Natural killer cell (primary cell): ENCODE measurements at regions not wholly inside any gene's neighbourhood (a gene's known extent, or its start where the extent isn't known, plus 50 kb on each side); places are given as distances from the start of the nearest gene placed in this dataset.
A peak's percentile ranks its signal among the peaks of the same experiment; 100 is the strongest.

Experiments
- ATAC-seq, 3 donors: fragments of 150-1000 bp in 2 of 3; fragments of 200-7000 bp in 1 of 3; cut with Tn5 transposase; 1 replicate in 1 of 3; 2 replicates in 2 of 3; pipeline ENCODE4 v1.10.0; 2021; ENCODE audit warnings: mild to moderate bottlenecking in 2 of 3, moderate library complexity in 2 of 3
- DNase-seq, 2 donors: peaks; one replicate each; pipeline versions ENCODE4 v3.0.0 to v3.0.0-alpha.2; 2013 to 2021; ENCODE audit warnings: mixed read lengths in 1 of 2
- H3K27ac ChIP-seq: one replicate; pipeline ENCODE4 v1.5.1; 2013; ENCODE audit warnings: mild to moderate bottlenecking, low read length
- H3K27me3 ChIP-seq: one replicate; pipeline ENCODE4 v1.6.1; 2013; ENCODE audit warnings: low read length; ENCODE audit not compliant: control insufficient read depth, insufficient read depth
- H3K36me3 ChIP-seq: one replicate; pipeline ENCODE4 v1.6.1; 2013; ENCODE audit warnings: low read length; ENCODE audit not compliant: control insufficient read depth, insufficient read depth
- H3K4me1 ChIP-seq: one replicate; pipeline ENCODE4 v1.6.1; 2013; ENCODE audit warnings: low read length; ENCODE audit not compliant: control insufficient read depth, insufficient read depth
- H3K4me3 ChIP-seq: one replicate; pipeline ENCODE4 v1.5.1; 2013; ENCODE audit warnings: low read length
- H3K9me3 ChIP-seq: one replicate; pipeline ENCODE4 v1.6.1; 2013; ENCODE audit warnings: low read length; ENCODE audit not compliant: control insufficient read depth, insufficient read depth
- H3K27ac Mint-ChIP-seq, 2 donors: one replicate each; pipeline ENCODE4 v1.8.0; 2022; ENCODE audit warnings: mild to moderate bottlenecking in 2 of 2, mixed read lengths in 2 of 2, moderate library complexity in 1 of 2
- H3K27me3 Mint-ChIP-seq, 2 donors: one replicate each; pipeline ENCODE4 v1.8.0; 2022; ENCODE audit warnings: low read depth in 2 of 2, mixed read lengths in 2 of 2
- H3K36me3 Mint-ChIP-seq: one replicate; pipeline ENCODE4 v1.8.0; 2022; ENCODE audit warnings: mixed read lengths
- H3K4me1 Mint-ChIP-seq, 2 donors: one replicate each; pipeline ENCODE4 v1.8.0; 2022; ENCODE audit warnings: mixed read lengths in 2 of 2
- H3K4me3 Mint-ChIP-seq: one replicate; pipeline ENCODE4 v1.8.0; 2022; ENCODE audit warnings: mild to moderate bottlenecking, moderate library complexity, mixed read lengths
- H3K9me3 Mint-ChIP-seq, 2 donors: one replicate each; pipeline ENCODE4 v1.8.0; 2022; ENCODE audit warnings: mixed read lengths in 2 of 2
- CTCF ChIP-seq: fragments of 200-600 bp; IDR thresholded peaks from one replicate; pipeline ENCODE4 v1.8.0; 2022; ENCODE audit warnings: antibody characterized with exemption
- WGBS: methylation state at CpG from one replicate; pipeline ENCODE4 v1.1.7; 2013; ENCODE audit warnings: missing lambda C conversion rate; ENCODE audit not compliant: insufficient coverage; 5-methylcytosine and 5-hydroxymethylcytosine counted together
- intact Hi-C: fragments of 100-400 bp; cut with micrococcal nuclease; formaldehyde crosslinking; loops from one replicate; pipeline ENCODE4 v1.14.2; 2022

- H3K27ac ChIP-seq, result no peak overlapping the region
- H3K9me3 ChIP-seq, result no peaks in the 10 kb centered on the region
- 87% methylated on average over 11 of the region's 11 CpGs for WGBS
- H3K27me3 ChIP-seq, result no peaks in the 10 kb centered on the region
- H3K4me1 Mint-ChIP-seq, result peaks cover 0 to 5% of the 10 kb centered on the region in 2 donors
- H3K27me3 Mint-ChIP-seq, result peaks cover 0 to 9% of the 10 kb centered on the region in 2 donors
- H3K4me1 ChIP-seq, result no peaks in the 10 kb centered on the region
- H3K9me3 Mint-ChIP-seq, result no peaks in the 10 kb centered on the region
- intact Hi-C loops, result no loop called here
- H3K36me3 ChIP-seq, result no peaks in the 10 kb centered on the region
- ATAC-seq (no peak), DNase-seq (no peak)
- no peak overlapping the region for H3K4me3 ChIP-seq
- H3K36me3 Mint-ChIP-seq, result no peaks in the 10 kb centered on the region
- H3K4me3 Mint-ChIP-seq, result no peak overlapping the region
- no peak for TF ChIP-seq CTCF
- H3K27ac Mint-ChIP-seq, result no peak overlapping the region
Measured at GRCh38 chr6:43858161-43859153, 88.4 kb downstream of the VEGFA start.

- H3K36me3 ChIP-seq, result no peaks in the 10 kb centered on the region
- no peak for ATAC-seq
- intact Hi-C loops, result no loop called here
- peaks cover 0 to 5% of the 10 kb centered on the region in 2 donors for H3K4me1 Mint-ChIP-seq
- no peak for TF ChIP-seq CTCF
- H3K9me3 ChIP-seq, result no peaks in the 10 kb centered on the region
- no peaks in the 10 kb centered on the region for H3K9me3 Mint-ChIP-seq
- H3K36me3 Mint-ChIP-seq, result no peaks in the 10 kb centered on the region
- H3K27me3 Mint-ChIP-seq, result no peaks in the 10 kb centered on the region
- no peak overlapping the region for H3K4me3 ChIP-seq
- no peaks in the 10 kb centered on the region for H3K27me3 ChIP-seq
- no peak overlapping the region for H3K4me3 Mint-ChIP-seq
- no peak overlapping the region for H3K27ac ChIP-seq
- DNase-seq, result no peak
- WGBS, result 90% methylated on average over 5 of the region's 6 CpGs
- H3K4me1 ChIP-seq, result no peaks in the 10 kb centered on the region
- no peak overlapping the region for H3K27ac Mint-ChIP-seq
Measured at GRCh38 chr6:43856005-43856765, 86.2 kb downstream of the VEGFA start.

GRCh38 chr6:43855247-43855646, 85.2 kb downstream of the VEGFA start:
- H3K4me1 Mint-ChIP-seq, result peaks cover 0 to 5% of the 10 kb centered on the region in 2 donors
- H3K4me1 ChIP-seq, result no peaks in the 10 kb centered on the region
- ATAC-seq, result peak in 1 of 3 donors; percentile 20
- no peaks in the 10 kb centered on the region for H3K27me3 Mint-ChIP-seq
- no peaks in the 10 kb centered on the region for H3K36me3 ChIP-seq
- no peak for TF ChIP-seq CTCF
- WGBS, result 50% methylated on average over 6 of the region's 6 CpGs
- no peaks in the 10 kb centered on the region for H3K36me3 Mint-ChIP-seq
- H3K9me3 ChIP-seq, result no peaks in the 10 kb centered on the region
- H3K4me3 ChIP-seq, result no peak overlapping the region
- no peak overlapping the region for H3K27ac Mint-ChIP-seq
- no peaks in the 10 kb centered on the region for H3K9me3 Mint-ChIP-seq
- intact Hi-C loops, result no loop called here
- no peak for DNase-seq
- H3K27me3 ChIP-seq, result no peaks in the 10 kb centered on the region
- no peak overlapping the region for H3K4me3 Mint-ChIP-seq
- no peak overlapping the region for H3K27ac ChIP-seq
